DOHH2 (cell line): ENCODE measurements at regions not wholly inside any gene's neighbourhood (a gene's known extent, or its start where the extent isn't known, plus 50 kb on each side); places are given as distances from the start of the nearest gene placed in this dataset.

Experiments used
- H3F3A ChIP-seq: fragments of 200-600 bp; sonication (generic), shearing (Covaris generic); 2 replicates; pipeline ENCODE4 v1.6.0; 2016; ENCODE audit warnings: antibody characterized with exemption, mild to moderate bottlenecking; ENCODE audit not compliant: control insufficient read depth, insufficient read depth
- H3K27ac ChIP-seq: fragments of 200-600 bp; sonication (generic); 2 replicates; pipeline ENCODE4 v1.5.1; 2014; ENCODE audit warnings: low read depth, mild to moderate bottlenecking, low read length, moderate library complexity
- H3K27me3 ChIP-seq: fragments of 200-600 bp; sonication (generic); 2 replicates; pipeline ENCODE4 v1.6.1; 2014; ENCODE audit warnings: mild to moderate bottlenecking, low read length, mixed read lengths; ENCODE audit not compliant: control insufficient read depth
- H3K36me3 ChIP-seq: fragments of 200-600 bp; sonication (generic); 2 replicates; pipeline ENCODE4 v1.6.1; 2014; ENCODE audit warnings: mild to moderate bottlenecking, low read length, moderate library complexity, mixed read lengths; ENCODE audit not compliant: control insufficient read depth
- H3K4me1 ChIP-seq: fragments of 200-600 bp; sonication (generic); 2 replicates; pipeline ENCODE4 v1.6.1; 2014; ENCODE audit warnings: mild to moderate bottlenecking, low read length, mixed read lengths; ENCODE audit not compliant: control insufficient read depth
- H3K4me2 ChIP-seq: fragments of 200-600 bp; sonication (generic); 2 replicates; pipeline ENCODE4 v1.6.0; 2014; ENCODE audit warnings: mild to moderate bottlenecking, low read length, moderate library complexity
- H3K4me3 ChIP-seq: fragments of 200-600 bp; sonication (generic); 2 replicates; pipeline ENCODE4 v1.5.1; 2014; ENCODE audit warnings: mild to moderate bottlenecking, low read length, mixed read lengths
- H3K79me2 ChIP-seq: fragments of 200-600 bp; sonication (generic); 2 replicates; pipeline ENCODE4 v1.6.1; 2014; ENCODE audit warnings: mild to moderate bottlenecking, low read length, mixed read lengths; ENCODE audit not compliant: control insufficient read depth
- H3K9me2 ChIP-seq: fragments of 200-600 bp; sonication (generic); replicated peaks from 2 replicates; pipeline ENCODE4 v1.6.1; 2014; ENCODE audit warnings: mild to moderate bottlenecking, low read length, mixed read lengths; ENCODE audit not compliant: control insufficient read depth
- H3K9me3 ChIP-seq: fragments of 200-600 bp; sonication (generic); 2 replicates; pipeline ENCODE4 v1.6.1; 2014; ENCODE audit warnings: antibody characterized with exemption, low read length, mixed read lengths; ENCODE audit not compliant: control insufficient read depth, insufficient read depth
- H4K20me1 ChIP-seq: fragments of 200-600 bp; sonication (generic); 2 replicates; pipeline ENCODE4 v1.6.0; 2014; ENCODE audit warnings: low read depth, mild to moderate bottlenecking, antibody characterized with exemption, low read length, moderate library complexity; ENCODE audit not compliant: control insufficient read depth, insufficient read depth
- CTCF ChIP-seq: fragments of 200-600 bp; sonication (generic); IDR thresholded peaks from one replicate; pipeline ENCODE4 v1.5.1; 2014; ENCODE audit warnings: antibody characterized with exemption, mild to moderate bottlenecking, low read depth, low read length; ENCODE audit not compliant: poor library complexity, severe bottlenecking
- EZH2phosphoT487 ChIP-seq: fragments of 200-600 bp; sonication (generic); IDR thresholded peaks from 2 replicates; pipeline ENCODE4 v1.6.1; 2017; ENCODE audit warnings: borderline replicate concordance, mild to moderate bottlenecking, antibody characterized with exemption, low read length, moderate library complexity, mixed read lengths

- no peaks in the 10 kb centered on the region for H3K9me2 ChIP-seq
- H4K20me1 ChIP-seq: no peaks in the 10 kb centered on the region
- no peaks in the 10 kb centered on the region for H3K4me1 ChIP-seq
- H3F3A ChIP-seq: no peaks in the 10 kb centered on the region
- H3K27ac ChIP-seq: no peak overlapping the region
- H3K79me2 ChIP-seq: no peaks in the 10 kb centered on the region
- no peaks in the 10 kb centered on the region for H3K36me3 ChIP-seq
- TF ChIP-seq CTCF (no peak), EZH2phosphoT487 (no peak)
- H3K4me2 ChIP-seq: no peak overlapping the region
- H3K27me3 ChIP-seq: no peaks in the 10 kb centered on the region
- no peaks in the 10 kb centered on the region for H3K9me3 ChIP-seq
- no peak overlapping the region for H3K4me3 ChIP-seq
These were observed 249.2 kb downstream of the CDC5L start for GRCh38 chr6:44636561-44637248.

- no peaks in the 10 kb centered on the region for H4K20me1 ChIP-seq
- H3K79me2 ChIP-seq: no peaks in the 10 kb centered on the region
- no peaks in the 10 kb centered on the region for H3F3A ChIP-seq
- H3K4me3 ChIP-seq: no peak overlapping the region
- no peaks in the 10 kb centered on the region for H3K9me3 ChIP-seq
- H3K4me2 ChIP-seq: no peak overlapping the region
- no peaks in the 10 kb centered on the region for H3K9me2 ChIP-seq
- no peak overlapping the region for H3K27ac ChIP-seq
- H3K36me3 ChIP-seq: no peaks in the 10 kb centered on the region
- no peaks in the 10 kb centered on the region for H3K4me1 ChIP-seq
- TF ChIP-seq CTCF: no peak
- H3K27me3 ChIP-seq: no peaks in the 10 kb centered on the region
These were observed 254.0 kb downstream of the CDC5L start for GRCh38 chr6:44641344-44642031.

GRCh38 chr6:44642349-44642748, 254.8 kb downstream of the CDC5L start:
- Histone ChIP-seq H3K4me2 (no peak overlapping the region), H3K27ac (no peak overlapping the region), H3K9me2 (no peaks in the 10 kb centered on the region), H3K4me1 (no peaks in the 10 kb centered on the region), H3K27me3 (no peaks in the 10 kb centered on the region), H3K36me3 (no peaks in the 10 kb centered on the region), H3F3A (no peaks in the 10 kb centered on the region), H3K79me2 (no peaks in the 10 kb centered on the region), H3K9me3 (no peaks in the 10 kb centered on the region), H4K20me1 (no peaks in the 10 kb centered on the region), H3K4me3 (no peak overlapping the region)
- no peak for TF ChIP-seq EZH2phosphoT487
- TF ChIP-seq CTCF: no peak
